Retinal pigment epithelial cell (primary cell): ENCODE measurements at regions not wholly inside any gene's neighbourhood (a gene's known extent, or its start where the extent isn't known, plus 50 kb on each side); places are given as distances from the start of the nearest gene placed in this dataset.
A peak's percentile ranks its signal among the peaks of the same experiment; 100 is the strongest.

Experiments used
- DNase-seq: peaks from one replicate; pipeline ENCODE4 v3.0.0-alpha.2; 2010; ENCODE audit warnings: low read depth
- H3K4me3 ChIP-seq: 2 replicates; pipeline ENCODE4 v1.5.1; 2011; ENCODE audit warnings: mild to moderate bottlenecking, low read length, control low read depth, moderate library complexity
- TF ChIP-seq, protein P1 (sequence below): conservative IDR thresholded peaks from 2 replicates; pipeline ENCODE4 v1.5.1; 2011; ENCODE audit warnings: low read depth, low read length, control low read depth, inconsistent platforms

GRCh38 chr12:127987199-127987901, 279.6 kb upstream of the TMEM132C start:
- H3K4me3 ChIP-seq, result no peak overlapping the region
- DNase-seq, result no peak
- TF ChIP-seq, protein P1, sequence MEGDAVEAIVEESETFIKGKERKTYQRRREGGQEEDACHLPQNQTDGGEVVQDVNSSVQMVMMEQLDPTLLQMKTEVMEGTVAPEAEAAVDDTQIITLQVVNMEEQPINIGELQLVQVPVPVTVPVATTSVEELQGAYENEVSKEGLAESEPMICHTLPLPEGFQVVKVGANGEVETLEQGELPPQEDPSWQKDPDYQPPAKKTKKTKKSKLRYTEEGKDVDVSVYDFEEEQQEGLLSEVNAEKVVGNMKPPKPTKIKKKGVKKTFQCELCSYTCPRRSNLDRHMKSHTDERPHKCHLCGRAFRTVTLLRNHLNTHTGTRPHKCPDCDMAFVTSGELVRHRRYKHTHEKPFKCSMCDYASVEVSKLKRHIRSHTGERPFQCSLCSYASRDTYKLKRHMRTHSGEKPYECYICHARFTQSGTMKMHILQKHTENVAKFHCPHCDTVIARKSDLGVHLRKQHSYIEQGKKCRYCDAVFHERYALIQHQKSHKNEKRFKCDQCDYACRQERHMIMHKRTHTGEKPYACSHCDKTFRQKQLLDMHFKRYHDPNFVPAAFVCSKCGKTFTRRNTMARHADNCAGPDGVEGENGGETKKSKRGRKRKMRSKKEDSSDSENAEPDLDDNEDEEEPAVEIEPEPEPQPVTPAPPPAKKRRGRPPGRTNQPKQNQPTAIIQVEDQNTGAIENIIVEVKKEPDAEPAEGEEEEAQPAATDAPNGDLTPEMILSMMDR, result no peak

- H3K4me3 ChIP-seq, result no peak overlapping the region
- no peak for DNase-seq
- TF ChIP-seq, protein P1, result no peak
These were observed 275.5 kb upstream of the TMEM132C start for GRCh38 chr12:127991485-127991884.

DNA sequence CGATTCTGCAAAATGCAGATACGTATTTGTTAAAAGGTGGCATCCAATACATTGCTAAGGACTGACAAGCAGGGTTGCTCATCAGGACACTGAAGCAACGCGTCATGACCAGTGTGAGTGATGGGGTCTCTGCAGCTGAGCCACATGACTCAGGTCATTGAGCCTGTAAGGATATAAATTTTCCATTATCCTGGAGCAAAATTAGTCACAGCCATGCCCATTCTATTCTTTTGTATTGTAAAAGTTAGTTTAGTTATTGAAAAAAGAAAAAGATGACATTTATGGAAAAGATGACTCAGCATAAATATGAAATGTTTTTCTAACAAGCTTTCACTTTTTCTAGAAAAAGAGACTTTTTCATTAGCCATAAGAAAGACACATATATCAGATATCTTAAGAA, 268.0 kb upstream of the TMEM132C start:
- no peak overlapping the region for H3K4me3 ChIP-seq
- no peak for DNase-seq
- TF ChIP-seq, protein P1, result no peak

DNA sequence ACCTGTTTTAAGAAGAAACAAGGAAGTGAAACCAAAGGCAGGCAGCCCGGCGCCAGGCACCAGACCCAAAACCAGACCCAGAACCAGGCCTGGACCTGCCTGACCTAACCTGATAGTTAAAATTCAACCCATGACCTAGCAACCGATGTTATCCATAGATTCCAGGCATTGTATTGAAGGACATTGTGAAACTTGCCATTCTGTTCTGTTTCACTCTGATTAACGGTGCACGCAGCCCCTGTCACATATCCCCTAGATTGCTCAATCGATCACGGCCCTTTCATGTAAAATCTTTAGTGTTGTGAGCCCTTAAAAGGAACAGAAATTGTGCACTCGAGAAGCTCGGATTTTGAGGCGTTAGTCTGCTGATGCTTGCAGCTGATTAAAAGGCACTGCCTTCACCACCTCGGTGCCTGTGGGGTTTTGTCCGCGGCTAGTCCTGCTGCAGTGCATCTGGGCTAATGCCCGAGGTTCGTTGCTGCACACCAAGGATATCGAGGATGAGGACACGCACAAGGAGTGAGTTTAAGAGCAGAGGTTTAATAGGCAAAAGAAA, 262.5 kb upstream of the TMEM132C start:
- TF ChIP-seq, protein P1, result no peak
- DNase-seq, result no peak
- H3K4me3 ChIP-seq, result no peak overlapping the region

GRCh38 chr12:128007250-128007649, 259.7 kb upstream of the TMEM132C start:
- no peak for DNase-seq
- H3K4me3 ChIP-seq, result no peak overlapping the region
- TF ChIP-seq, protein P1, result no peak

DNA sequence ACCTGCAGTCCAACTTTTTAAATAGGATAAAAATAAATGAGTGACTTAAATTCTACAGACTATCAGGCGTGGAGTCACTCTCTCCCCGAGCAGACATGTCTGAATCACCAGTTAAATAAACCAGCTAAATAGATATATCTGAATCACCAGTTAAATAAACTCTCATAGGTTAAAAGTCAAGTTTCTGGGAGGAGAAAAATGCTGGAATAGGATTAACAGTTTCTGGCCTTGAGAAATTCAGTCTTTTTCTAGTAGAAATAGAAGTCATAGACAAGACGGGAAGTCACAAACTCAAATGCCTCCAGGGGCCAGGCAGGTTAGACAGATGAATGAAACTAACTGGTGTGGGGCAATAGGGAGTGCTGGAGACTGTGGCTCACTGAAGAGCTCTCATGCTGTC, 258.6 kb upstream of the TMEM132C start:
- H3K4me3 ChIP-seq, result no peak overlapping the region
- TF ChIP-seq, protein P1, result no peak
- DNase-seq, result peak; percentile 1

GRCh38 chr12:128009108-128009507, 257.9 kb upstream of the TMEM132C start:
- TF ChIP-seq, protein P1, result no peak
- no peak overlapping the region for H3K4me3 ChIP-seq
- no peak for DNase-seq
